Activated naive CD8-positive, alpha-beta T cell treated with anti-CD3 and anti-CD28 coated beads, Interleukin-2, amount 50 U/mL, for 24 hours (primary cell): ENCODE measurements at regions not wholly inside any gene's neighbourhood (a gene's known extent, or its start where the extent isn't known, plus 50 kb on each side); places are given as distances from the start of the nearest gene placed in this dataset.

Experiments used
- ATAC-seq: fragments of 150-1000 bp; cut with Tn5 transposase; one replicate; pipeline ENCODE4 v1.10.0; 2021
- DNase-seq: peaks from one replicate; pipeline ENCODE4 v3.0.0; 2021
- H3K27ac Mint-ChIP-seq: one replicate; pipeline ENCODE4 v1.8.0; 2021; ENCODE audit warnings: mild to moderate bottlenecking, mixed read lengths
- H3K27me3 Mint-ChIP-seq: one replicate; pipeline ENCODE4 v1.8.0; 2021; ENCODE audit warnings: mixed read lengths
- H3K36me3 Mint-ChIP-seq: one replicate; pipeline ENCODE4 v1.8.0; 2021; ENCODE audit warnings: low read depth, mixed read lengths
- H3K4me1 Mint-ChIP-seq: one replicate; pipeline ENCODE4 v1.8.0; 2021; ENCODE audit warnings: mixed read lengths
- H3K4me3 Mint-ChIP-seq: one replicate; pipeline ENCODE4 v1.8.0; 2021; ENCODE audit warnings: mild to moderate bottlenecking, moderate library complexity, mixed read lengths
- H3K9me3 Mint-ChIP-seq: one replicate; pipeline ENCODE4 v1.8.0; 2021; ENCODE audit warnings: mixed read lengths

DNA sequence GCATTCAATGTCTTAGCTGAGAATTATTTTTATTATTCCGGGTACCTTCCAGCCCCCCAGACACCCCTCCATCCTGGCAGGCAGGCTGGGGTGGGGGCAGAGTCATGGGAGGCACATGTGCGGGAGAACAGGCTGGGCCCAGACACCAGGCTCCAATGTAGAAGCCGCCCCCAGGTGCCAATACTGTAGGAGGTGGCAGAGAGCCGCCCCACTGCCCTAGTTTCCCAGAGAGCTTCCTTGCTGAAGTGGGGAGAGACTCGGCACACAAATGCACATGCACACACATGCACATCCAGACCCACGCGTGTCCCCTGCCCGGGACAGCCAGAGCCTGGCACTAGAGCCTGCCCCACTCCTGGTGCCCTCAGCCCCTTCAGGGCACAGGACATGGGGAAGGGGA lies 98.4 kb upstream of the LINGO1 start:
- DNase-seq (no peak), ATAC-seq (no peak)
- Mint-ChIP-seq H3K27me3 (peaks cover 2% of the 10 kb centered on the region), H3K27ac (no peak overlapping the region), H3K4me1 (no peaks in the 10 kb centered on the region), H3K9me3 (no peaks in the 10 kb centered on the region), H3K4me3 (no peak overlapping the region), H3K36me3 (no peaks in the 10 kb centered on the region)

DNA sequence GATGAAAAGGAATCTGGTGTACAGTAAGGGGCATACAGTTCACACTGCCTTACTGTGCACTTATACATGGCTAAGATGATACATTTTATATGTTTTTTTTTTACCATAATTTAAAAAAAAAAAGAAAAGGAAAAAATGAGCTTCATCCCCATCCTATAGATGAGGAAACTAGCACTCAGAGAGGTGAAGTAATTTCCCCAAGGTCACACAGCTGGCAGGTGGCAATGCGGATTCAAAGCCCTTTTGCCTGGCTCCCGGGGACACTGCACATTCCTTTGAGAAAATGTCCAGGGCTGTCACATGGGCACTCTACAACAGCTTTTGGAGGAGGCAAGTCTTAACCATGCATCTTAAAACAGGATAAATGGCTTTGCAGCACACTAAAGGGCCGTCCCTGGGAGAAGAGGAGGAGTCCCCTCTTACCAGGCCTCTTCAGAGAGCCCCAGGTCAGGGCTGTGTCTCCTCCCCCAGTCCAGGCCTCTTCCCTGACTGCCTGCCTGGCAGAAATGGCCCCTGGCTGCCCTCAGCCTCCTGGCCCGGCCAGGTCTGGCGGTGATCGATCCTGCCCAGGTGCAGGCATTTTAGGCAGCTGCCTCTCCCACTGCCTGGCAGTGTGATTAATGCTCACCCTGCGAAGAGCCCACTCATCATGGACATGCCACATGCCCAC lies 95.1 kb upstream of the LINGO1 start:
- ATAC-seq (no peak), DNase-seq (no peak)
- Mint-ChIP-seq H3K27ac (no peak overlapping the region), H3K4me3 (no peak overlapping the region), H3K36me3 (no peaks in the 10 kb centered on the region), H3K9me3 (no peaks in the 10 kb centered on the region), H3K4me1 (no peaks in the 10 kb centered on the region), H3K27me3 (no peaks in the 10 kb centered on the region)

DNA sequence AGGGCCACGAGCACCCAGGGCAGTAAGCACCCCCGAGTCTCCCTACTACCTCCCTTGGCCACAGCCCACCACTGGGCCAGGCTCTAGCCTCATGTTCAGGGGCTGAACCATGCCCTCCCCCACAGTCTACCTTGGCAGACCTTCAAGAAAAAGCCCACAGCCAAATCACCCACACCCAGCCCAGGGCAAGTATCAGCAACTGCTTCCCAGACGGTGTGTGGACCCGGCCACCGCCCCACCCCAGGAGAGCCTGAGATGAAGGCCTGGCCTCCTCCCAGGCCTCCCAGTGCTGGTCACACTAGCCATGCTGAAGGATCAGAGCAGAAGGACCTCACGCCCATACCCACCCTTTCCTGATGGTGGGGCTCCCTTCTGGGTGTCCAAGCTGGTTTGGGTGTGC lies 92.0 kb upstream of the LINGO1 start:
- no peak for DNase-seq
- peaks cover 2% of the 10 kb centered on the region for H3K27me3 Mint-ChIP-seq
- no peaks in the 10 kb centered on the region for H3K4me1 Mint-ChIP-seq
- no peak overlapping the region for H3K27ac Mint-ChIP-seq
- H3K4me3 Mint-ChIP-seq, result no peak overlapping the region
- no peaks in the 10 kb centered on the region for H3K9me3 Mint-ChIP-seq
- no peak for ATAC-seq
- no peaks in the 10 kb centered on the region for H3K36me3 Mint-ChIP-seq

DNA sequence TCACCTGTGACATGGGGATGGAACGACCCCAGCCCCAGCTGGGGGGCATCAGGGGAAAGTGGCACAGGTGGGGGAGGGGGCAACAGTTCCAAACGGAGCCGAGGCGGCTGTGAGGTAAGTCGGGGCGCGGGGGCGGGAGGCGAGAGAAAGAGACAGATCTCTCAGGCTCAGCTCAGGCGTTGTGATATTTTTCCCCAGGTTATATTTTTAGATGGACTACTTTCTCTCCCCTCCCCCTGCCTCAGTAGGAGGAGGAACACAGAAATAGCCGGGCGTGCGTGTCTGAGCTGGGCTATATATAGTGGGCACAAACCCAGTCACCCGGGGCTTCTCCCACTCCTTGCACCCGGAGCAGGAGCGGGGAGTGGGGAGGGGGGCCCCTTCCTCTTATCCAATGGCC lies 91.0 kb upstream of the LINGO1 start:
- Mint-ChIP-seq H3K4me1 (no peaks in the 10 kb centered on the region), H3K27me3 (peaks cover 5% of the 10 kb centered on the region), H3K4me3 (no peak overlapping the region), H3K9me3 (no peaks in the 10 kb centered on the region), H3K27ac (no peak overlapping the region), H3K36me3 (no peaks in the 10 kb centered on the region)
- ATAC-seq (no peak), DNase-seq (no peak)

- Mint-ChIP-seq H3K27ac (no peak overlapping the region), H3K9me3 (no peaks in the 10 kb centered on the region), H3K4me1 (no peaks in the 10 kb centered on the region), H3K4me3 (no peak overlapping the region), H3K27me3 (peaks cover 5% of the 10 kb centered on the region), H3K36me3 (no peaks in the 10 kb centered on the region)
- ATAC-seq (no peak), DNase-seq (no peak)
These were observed 90.2 kb upstream of the LINGO1 start for GRCh38 chr15:77722759-77723460.

DNA sequence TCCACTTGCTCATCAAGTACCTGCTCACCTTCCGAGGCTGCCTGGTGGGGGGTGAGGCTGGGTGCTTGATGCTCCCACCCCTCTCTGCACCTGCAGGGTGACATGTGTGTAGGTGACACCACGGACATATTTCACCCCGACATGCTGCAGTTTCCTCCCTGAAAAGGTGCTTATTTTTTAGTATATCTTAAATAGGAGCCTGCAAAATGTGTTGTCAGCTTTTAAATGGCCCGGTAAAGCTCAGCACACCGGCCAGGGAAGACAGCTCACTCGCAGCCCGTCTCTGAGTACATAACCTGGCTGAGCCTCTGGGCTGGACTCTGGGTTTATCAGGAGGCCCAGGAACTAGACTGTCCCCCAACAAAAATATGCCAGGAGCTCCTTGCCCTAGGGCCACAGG lies 89.3 kb upstream of the LINGO1 start:
- no peaks in the 10 kb centered on the region for H3K9me3 Mint-ChIP-seq
- DNase-seq (no peak), ATAC-seq (no peak)
- no peaks in the 10 kb centered on the region for H3K4me1 Mint-ChIP-seq
- no peak overlapping the region for H3K27ac Mint-ChIP-seq
- peaks cover 5% of the 10 kb centered on the region for H3K27me3 Mint-ChIP-seq
- no peaks in the 10 kb centered on the region for H3K36me3 Mint-ChIP-seq
- H3K4me3 Mint-ChIP-seq, result no peak overlapping the region

GRCh38 chr15:77720655-77721054 lies 87.9 kb upstream of the LINGO1 start:
- Mint-ChIP-seq H3K4me3 (no peak overlapping the region), H3K4me1 (no peaks in the 10 kb centered on the region), H3K9me3 (no peaks in the 10 kb centered on the region), H3K27me3 (peaks cover 13% of the 10 kb centered on the region), H3K27ac (no peak overlapping the region), H3K36me3 (no peaks in the 10 kb centered on the region)
- no peak for DNase-seq
- no peak for ATAC-seq

GRCh38 chr15:77720173-77720572 lies 87.5 kb upstream of the LINGO1 start:
- no peak for ATAC-seq
- Mint-ChIP-seq H3K36me3 (no peaks in the 10 kb centered on the region), H3K27ac (no peak overlapping the region)

DNA sequence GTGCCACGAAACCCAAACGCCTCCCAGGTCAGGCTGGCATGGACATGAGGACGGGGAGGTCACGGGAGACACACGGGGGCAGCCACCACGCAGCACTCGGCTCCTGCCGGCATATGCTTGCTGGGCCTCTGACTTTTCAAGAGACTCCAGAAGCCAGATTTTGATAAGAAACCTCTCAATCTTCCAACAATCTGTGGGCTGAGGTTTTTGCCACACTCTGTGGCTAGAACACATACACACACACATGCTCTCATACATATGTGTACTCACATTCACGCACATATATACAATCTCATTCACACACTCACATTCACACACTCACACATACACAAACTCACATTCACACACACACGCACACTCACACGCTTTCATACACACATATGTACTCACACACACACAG lies 86.7 kb upstream of the LINGO1 start:
- Mint-ChIP-seq H3K36me3 (no peaks in the 10 kb centered on the region), H3K9me3 (no peaks in the 10 kb centered on the region), H3K27me3 (peaks cover 21% of the 10 kb centered on the region), H3K4me3 (no peak overlapping the region), H3K4me1 (no peaks in the 10 kb centered on the region), H3K27ac (no peak overlapping the region)
- DNase-seq (no peak), ATAC-seq (no peak)

More at GRCh38 chr15:77720173-77720572, 87.5 kb upstream of the LINGO1 start:
- no peak for DNase-seq
- no peaks in the 10 kb centered on the region for H3K4me1 Mint-ChIP-seq
- no peak overlapping the region for H3K4me3 Mint-ChIP-seq
- H3K27me3 Mint-ChIP-seq, result peaks cover 17% of the 10 kb centered on the region
- H3K9me3 Mint-ChIP-seq, result no peaks in the 10 kb centered on the region

- no peak overlapping the region for H3K27ac Mint-ChIP-seq
- H3K27me3 Mint-ChIP-seq, result peaks cover 22% of the 10 kb centered on the region
- no peaks in the 10 kb centered on the region for H3K4me1 Mint-ChIP-seq
- DNase-seq (no peak), ATAC-seq (no peak)
- H3K36me3 Mint-ChIP-seq, result no peaks in the 10 kb centered on the region
- no peaks in the 10 kb centered on the region for H3K9me3 Mint-ChIP-seq
- H3K4me3 Mint-ChIP-seq, result no peak overlapping the region
These were observed 84.8 kb upstream of the LINGO1 start for GRCh38 chr15:77717333-77717990.

- ATAC-seq (no peak), DNase-seq (no peak)
- Mint-ChIP-seq H3K27ac (no peak overlapping the region), H3K27me3 (peaks cover 22% of the 10 kb centered on the region), H3K9me3 (no peaks in the 10 kb centered on the region), H3K4me3 (no peak overlapping the region), H3K36me3 (no peaks in the 10 kb centered on the region), H3K4me1 (no peaks in the 10 kb centered on the region)
These were observed 84.1 kb upstream of the LINGO1 start for GRCh38 chr15:77716632-77717332.

GRCh38 chr15:77715860-77716259 lies 83.1 kb upstream of the LINGO1 start:
- Mint-ChIP-seq H3K9me3 (no peaks in the 10 kb centered on the region), H3K4me3 (no peak overlapping the region), H3K27me3 (peaks cover 22% of the 10 kb centered on the region), H3K4me1 (no peaks in the 10 kb centered on the region), H3K36me3 (no peaks in the 10 kb centered on the region), H3K27ac (no peak overlapping the region)
- DNase-seq (no peak), ATAC-seq (no peak)

DNA sequence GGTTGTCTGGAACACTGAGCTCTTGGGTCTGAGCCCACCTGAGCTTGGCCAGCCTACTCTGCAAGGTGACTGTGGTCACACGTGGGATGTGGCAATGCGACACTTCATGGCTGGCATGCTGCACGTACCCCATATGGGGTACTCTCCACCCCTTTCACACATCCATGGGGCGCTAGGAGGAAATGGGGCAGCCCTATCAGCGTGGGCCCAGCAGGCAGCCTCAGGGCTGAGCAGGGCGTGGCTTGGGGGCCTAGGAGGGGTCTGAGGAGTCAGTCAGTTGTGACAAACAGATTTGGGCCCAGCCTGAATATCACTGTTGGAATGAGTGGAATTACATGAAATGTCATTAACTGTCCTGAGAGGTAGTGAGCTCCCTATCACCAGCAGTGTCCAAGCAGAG lies 82.3 kb upstream of the LINGO1 start:
- Mint-ChIP-seq H3K4me3 (no peak overlapping the region), H3K36me3 (no peaks in the 10 kb centered on the region), H3K4me1 (no peaks in the 10 kb centered on the region), H3K27ac (no peak overlapping the region), H3K9me3 (no peaks in the 10 kb centered on the region), H3K27me3 (peaks cover 22% of the 10 kb centered on the region)
- ATAC-seq, result no peak
- no peak for DNase-seq

DNA sequence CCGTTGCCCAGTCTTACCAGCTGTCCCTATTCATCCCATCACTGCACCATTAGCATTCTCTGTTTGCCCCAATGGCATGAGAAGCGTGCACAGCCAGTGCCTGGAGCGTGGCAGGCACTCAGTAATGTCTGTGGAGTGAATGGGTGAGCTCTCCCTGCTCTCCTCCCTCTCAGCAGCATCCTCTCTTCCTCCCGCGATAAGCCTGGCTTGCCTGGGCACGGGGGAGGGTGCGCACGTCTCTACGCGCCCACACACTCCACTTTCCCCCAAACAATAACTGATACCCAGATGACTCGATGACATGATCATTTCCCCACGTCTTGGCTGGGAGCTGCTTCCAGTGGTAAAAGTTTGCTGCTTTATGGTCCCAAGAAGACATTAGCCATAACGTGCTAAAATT lies 81.8 kb upstream of the LINGO1 start:
- no peak for DNase-seq

GRCh38 chr15:77714023-77714422 lies 81.3 kb upstream of the LINGO1 start:
- Mint-ChIP-seq H3K4me3 (no peak overlapping the region), H3K9me3 (no peaks in the 10 kb centered on the region), H3K27me3 (peaks cover 18% of the 10 kb centered on the region), H3K36me3 (no peaks in the 10 kb centered on the region), H3K4me1 (no peaks in the 10 kb centered on the region), H3K27ac (no peak overlapping the region)
- DNase-seq (no peak), ATAC-seq (no peak)

More for the DNA sequence above, 81.8 kb upstream of the LINGO1 start:
- no peak overlapping the region for H3K27ac Mint-ChIP-seq
- no peak for ATAC-seq
- no peak overlapping the region for H3K4me3 Mint-ChIP-seq
- H3K9me3 Mint-ChIP-seq, result no peaks in the 10 kb centered on the region
- peaks cover 19% of the 10 kb centered on the region for H3K27me3 Mint-ChIP-seq
- no peaks in the 10 kb centered on the region for H3K4me1 Mint-ChIP-seq
- no peaks in the 10 kb centered on the region for H3K36me3 Mint-ChIP-seq
